Vagina (tissue), 2 donors: ENCODE measurements at regions not wholly inside any gene's neighbourhood (a gene's known extent, or its start where the extent isn't known, plus 50 kb on each side); places are given as distances from the start of the nearest gene placed in this dataset.

Experiments used
- POLR2A ChIP-seq, 2 donors: fragments of 450-650 bp; IDR thresholded peaks; one replicate each; pipeline ENCODE4 v1.6.1; 2017; ENCODE audit warnings: antibody characterized with exemption in 2 of 2, mild to moderate bottlenecking in 2 of 2, moderate library complexity in 2 of 2
- POLR2AphosphoS5 ChIP-seq, 2 donors: sonication (generic); formaldehyde crosslinking; IDR thresholded peaks; one replicate each; pipeline ENCODE4 v1.9.0; 2017; ENCODE audit warnings: antibody characterized with exemption in 2 of 2, mild to moderate bottlenecking in 2 of 2, low read depth in 1 of 2; ENCODE audit not compliant: insufficient read depth in 1 of 2

- TF ChIP-seq POLR2A (IDR thresholded peaks at IDR 0.05) = no peak
- TF ChIP-seq POLR2AphosphoS5 (IDR thresholded peaks at IDR 0.05; ENCODE audit: insufficient read depth in 1 of 2, low read depth in 1 of 2) = no peak
Observed at GRCh38 chr18:22112215-22112614, 57.2 kb upstream of the GATA6 start.
